Cardiac septum (tissue), 1 donor: ENCODE measurements at regions not wholly inside any gene's neighbourhood (a gene's known extent, or its start where the extent isn't known, plus 50 kb on each side); places are given as distances from the start of the nearest gene placed in this dataset.

ENCODE experiments used
- DNase-seq: peaks from one replicate; pipeline ENCODE4 v3.0.0-alpha.2; 2020; ENCODE audit warnings: low spot score
- intact Hi-C: fragments of 100-400 bp; cut with DNase I; formaldehyde crosslinking; loops from one replicate; pipeline ENCODE4 v1.14.0; 2022
- donor health status: DM: no; HTN: no; CAD: no.

DNA sequence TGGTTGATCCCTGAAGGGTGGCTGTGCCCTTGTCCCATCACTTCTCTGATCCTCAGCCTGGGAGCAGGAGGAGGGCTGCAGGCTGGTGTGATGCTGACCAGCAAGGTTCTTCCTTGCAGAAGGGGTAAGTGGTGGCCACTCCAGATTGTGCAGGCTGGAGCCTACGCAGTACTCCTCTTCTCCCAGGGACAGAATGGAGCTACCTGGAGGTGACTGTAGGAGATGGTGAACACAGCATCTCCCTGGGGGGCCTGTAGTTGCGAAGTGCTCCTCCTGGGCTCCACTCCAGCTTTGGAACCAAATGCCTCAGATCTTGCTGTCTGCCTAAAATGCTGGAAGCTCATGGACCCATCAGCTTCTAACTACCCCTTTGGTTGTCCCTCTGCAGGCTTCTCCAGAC is 323.6 kb upstream of the PODXL start:
- intact Hi-C loops: no loop called here

DNA sequence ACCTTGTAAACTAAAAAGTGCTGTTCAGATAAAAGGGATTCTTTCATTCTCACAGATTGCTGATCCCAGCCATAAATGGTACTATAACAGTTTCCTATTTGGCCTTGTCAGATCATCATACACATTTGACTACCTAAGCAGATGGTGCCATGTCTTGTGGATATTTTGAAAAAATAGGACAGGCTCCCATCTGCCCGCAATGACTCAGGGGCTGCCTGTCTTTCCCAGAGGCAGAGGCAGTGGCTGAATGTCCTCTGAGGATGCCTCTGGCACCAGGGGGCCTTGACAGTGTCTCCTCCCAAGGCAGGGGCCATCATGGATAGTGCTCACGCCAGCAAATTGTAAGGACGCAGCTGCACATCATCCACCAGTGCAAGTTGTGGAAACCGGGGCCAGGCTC is 323.0 kb upstream of the PODXL start:
- no peak for DNase-seq
- intact Hi-C loops: no loop called here

More for the DNA sequence above, 323.6 kb upstream of the PODXL start:
- no peak for DNase-seq

DNA sequence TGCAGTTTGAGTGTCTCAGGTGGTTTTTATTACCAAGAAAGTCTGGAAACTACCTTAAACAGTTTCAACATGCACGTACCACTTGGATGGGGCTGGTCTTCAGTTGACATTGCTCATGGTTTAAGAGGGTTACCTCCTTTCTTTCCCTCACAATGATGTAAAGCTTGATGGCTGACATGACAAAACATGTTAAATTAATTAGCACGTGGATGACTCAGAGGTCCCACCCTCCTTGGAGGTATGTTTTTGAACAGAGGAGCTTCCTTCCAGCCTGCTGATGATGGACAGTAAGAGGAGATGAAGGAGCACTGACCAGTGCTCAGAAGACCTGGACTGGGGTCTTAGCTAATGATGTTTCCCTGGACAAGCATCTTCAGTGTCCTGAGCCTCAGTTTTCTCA is 322.3 kb upstream of the PODXL start:
- DNase-seq: no peak
- intact Hi-C loops: no loop called here

DNA sequence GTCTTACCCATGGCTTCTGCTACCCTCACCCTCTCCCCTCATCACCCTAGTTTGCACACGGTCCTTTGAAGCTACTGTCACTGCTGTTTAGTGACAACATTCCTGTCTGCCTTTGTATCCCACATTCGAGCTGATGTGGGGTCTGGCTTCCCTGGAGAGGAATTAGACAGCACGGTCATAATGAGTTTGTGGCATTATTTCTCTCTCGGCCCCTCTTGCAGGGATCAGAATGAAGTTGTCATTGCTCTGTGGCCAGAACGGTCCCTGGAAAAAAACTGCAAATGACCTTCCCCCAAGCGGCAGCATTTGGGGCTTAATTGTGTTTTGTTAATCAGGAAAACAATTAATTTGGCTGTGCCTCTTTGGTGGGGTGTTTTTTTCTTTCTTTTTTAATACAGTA is 317.2 kb upstream of the PODXL start:
- intact Hi-C loops: no loop called here
- no peak for DNase-seq

DNA sequence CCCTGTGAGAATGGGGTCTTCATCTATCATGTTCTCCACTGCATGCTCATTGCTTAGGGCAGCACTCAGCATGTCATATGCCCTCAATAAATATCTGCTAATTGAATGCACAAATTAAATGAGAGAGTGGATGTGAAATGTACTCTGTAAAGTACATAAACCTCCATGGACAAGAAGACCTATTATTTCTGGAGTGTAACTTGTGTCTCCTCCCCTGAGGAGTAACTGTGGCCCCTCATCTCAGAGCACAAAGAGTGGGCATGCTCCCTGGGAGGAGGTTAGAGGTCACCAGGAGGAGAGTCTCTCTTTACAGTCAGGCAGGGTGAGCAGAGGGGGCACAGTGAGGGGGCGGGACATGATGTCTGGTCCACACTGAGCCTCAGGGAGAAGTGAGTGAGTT is 313.6 kb upstream of the PODXL start:
- no peak for DNase-seq
- intact Hi-C loops: no loop called here

DNA sequence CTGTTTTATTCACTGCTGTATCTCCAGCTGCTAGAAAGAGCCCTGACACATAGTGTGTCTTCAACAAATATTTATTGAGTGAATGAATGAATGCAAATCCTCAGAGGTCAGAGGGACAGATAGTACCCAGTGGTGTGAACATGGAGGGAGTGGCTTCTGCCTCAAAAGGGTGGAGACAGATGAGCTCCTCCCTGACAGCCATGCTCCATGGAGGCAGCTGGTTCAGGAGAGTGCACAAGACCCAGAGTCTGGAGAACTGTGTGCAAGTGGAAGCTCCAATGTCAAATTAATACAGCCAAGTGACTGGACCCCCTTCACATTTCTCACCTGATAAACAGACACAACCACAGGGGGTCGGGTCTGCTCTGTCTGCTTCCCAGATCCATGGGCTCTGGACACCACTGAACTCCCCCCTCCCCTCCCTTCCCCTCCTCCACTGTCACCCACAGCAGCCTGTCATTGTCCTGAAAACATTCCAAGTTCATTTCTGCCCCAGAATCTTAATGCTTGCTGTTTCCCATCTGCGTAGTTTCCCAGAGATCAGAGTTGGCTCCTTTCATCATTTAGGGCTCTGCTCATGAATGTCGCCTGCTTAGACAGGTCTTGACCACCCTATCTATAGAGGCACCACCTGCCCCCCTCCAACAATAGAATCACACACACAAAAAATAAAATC is 312.9 kb upstream of the PODXL start:
- intact Hi-C loops: no loop called here
- no peak for DNase-seq

DNA sequence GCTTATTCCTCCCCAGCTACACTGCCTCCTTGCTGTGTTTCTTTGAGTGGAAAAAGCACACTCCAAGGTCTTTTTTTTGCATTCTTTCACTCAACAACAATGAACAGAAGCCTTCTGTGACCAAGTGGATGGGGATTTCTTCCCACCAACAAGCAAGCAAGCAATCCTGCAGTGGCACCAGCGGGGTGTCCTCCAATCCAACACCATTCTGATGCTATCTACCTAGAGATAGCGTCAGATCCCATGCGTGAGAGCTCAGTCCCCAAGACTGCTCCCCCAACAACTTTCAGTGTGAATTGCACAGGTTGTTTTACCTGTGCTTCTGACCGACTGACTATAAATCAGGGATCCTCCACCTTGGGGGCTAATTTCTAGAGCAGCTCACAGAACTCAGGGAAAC is 311.0 kb upstream of the PODXL start:
- intact Hi-C loops: no loop called here
- no peak for DNase-seq

DNA sequence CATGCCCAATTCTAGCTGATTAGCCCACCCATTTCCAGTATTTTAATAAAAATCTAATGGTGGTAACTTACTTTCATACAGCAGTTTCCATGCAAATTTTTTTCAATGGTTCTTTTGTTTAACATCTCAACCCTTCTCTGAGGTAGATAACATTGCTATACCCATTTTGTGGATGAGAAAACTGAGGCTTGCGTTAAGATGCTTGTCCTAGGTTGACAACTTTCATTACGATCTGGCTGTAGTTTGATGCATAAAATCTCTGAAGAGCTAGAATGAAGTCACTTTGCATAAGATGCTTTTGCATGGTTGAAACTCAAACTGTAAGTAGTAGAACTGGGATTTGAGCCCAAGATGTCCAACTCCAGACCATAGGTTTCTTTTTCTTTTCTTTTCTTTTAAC is 309.5 kb upstream of the PODXL start:
- no peak for DNase-seq
- intact Hi-C loops: no loop called here

DNA sequence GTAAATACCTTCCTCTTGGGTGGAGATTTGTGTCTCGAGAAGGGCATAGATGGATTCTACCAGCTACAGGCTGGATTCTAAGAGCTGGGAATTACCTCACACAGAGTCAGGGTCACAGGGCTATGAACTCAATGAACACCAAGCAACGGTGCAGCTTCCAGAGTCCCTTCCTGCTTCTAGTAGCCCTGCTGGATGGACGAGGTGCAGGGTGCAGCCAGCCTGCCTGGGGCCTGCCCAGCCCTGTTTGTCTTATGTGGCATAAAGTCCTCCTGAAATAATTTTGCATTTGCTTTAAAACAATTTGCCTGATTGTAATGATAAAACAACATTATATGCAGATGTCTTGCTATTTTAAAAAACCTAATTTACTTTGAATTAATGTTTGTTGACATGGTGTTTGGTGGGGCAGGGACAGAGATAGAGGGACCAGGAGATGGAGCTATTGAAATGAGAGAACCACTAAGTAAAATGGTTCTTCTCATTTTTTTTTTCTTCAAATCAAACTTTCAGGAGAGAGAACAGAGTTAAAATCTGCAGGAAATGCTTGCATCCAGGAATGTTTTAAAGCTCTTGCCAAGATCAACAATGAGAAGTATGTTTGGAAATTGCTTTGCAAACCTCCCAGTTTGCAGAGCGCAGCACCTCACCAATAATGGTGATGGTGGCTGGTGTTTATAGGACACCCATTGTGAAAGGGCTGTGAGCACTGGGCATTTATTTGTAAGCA is 305.4 kb upstream of the PODXL start:
- no peak for DNase-seq
- intact Hi-C loops: no loop called here

DNA sequence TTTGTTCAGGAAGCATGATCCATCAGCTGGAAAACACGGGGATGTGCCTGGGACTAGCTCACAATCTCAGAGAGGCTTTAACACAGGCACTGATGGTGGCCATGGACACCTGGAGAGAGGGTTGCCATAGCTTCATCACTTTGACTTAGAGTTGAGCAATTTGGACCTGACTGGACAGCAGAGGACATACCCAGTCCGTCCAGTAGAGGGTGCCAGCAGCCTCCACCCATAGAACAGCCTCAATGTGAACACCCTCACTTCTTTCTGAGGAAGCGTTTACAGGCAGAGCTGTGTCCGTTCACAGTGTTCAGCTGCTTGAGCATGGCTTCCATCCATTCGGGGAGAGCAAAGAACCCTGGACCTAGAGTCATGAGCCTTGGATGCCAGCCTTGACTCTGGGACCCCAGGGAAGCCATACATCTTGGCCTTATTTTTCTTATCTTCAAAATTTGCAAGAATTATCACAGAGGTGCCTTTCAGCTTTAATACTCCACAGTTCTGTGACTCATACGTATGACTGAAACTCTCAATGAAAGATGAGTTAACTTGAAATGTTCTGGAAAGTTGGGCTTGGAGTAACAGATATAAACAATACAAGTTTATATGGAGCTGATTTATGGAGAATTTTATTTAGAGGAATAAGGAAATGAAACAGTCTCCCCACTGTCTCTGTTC is 302.9 kb upstream of the PODXL start:
- DNase-seq: no peak
- intact Hi-C loops: no loop called here

DNA sequence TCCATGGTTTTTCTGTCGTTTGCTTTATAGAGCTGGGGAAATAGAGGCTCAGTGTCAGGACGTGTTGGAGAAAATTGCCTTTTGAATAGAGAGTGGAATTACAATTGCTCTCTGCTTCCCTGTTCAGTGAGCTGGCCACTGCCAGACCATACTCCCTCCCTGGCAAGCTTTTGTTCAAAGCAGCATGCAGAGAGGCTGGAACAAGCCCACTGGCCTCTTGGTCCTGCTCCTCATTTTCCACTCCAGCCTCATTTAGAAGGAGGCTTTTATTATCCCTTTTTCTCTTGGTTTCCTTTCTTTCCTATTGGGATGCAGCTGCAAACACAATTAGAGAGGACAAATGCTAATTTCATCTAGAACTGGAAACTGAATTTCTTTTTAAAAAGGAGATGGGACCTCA is 302.2 kb upstream of the PODXL start:
- intact Hi-C loops: no loop called here
- no peak for DNase-seq

DNA sequence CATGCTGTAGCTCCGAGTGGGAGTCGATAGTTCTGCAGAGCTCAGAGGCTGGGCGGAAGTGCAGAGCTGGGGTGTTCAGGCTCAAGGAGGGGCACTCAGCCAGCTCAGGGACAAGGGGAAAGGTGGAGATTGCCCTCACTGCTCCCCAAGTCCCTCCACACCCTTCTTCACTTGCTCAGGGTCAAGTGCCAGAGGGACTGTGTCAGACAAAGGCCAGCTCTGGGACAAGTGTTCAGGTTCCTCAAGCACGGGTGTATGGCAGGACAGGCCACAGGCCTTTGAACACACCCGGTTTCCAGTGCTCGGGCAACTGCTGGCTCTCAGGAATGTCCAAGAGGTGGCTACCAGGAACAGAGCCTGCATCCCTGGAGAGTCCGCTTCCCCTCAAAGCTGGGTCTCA is 293.0 kb upstream of the PODXL start:
- intact Hi-C loops: no loop called here
- peak; percentile 67 for DNase-seq

DNA sequence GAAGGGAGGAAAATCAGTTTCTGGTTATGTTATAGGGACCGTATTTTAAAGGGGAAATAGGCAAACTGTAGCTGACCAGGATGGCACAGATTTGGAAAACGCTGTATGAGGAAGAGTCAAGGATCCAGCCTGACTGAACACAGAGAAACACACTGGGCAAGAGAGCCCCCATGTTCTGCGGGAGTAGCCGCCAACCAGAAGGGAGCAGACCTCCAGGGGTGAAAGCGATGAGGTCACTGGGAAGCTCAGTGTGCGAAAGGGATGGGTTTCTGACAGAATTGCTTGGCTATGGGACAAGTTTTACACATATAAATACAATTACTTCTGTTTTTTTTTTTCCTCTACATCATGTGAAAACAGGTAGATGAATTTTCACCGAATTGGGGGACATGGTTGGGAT is 291.6 kb upstream of the PODXL start:
- intact Hi-C loops: no loop called here
- DNase-seq: peak; percentile 19

DNA sequence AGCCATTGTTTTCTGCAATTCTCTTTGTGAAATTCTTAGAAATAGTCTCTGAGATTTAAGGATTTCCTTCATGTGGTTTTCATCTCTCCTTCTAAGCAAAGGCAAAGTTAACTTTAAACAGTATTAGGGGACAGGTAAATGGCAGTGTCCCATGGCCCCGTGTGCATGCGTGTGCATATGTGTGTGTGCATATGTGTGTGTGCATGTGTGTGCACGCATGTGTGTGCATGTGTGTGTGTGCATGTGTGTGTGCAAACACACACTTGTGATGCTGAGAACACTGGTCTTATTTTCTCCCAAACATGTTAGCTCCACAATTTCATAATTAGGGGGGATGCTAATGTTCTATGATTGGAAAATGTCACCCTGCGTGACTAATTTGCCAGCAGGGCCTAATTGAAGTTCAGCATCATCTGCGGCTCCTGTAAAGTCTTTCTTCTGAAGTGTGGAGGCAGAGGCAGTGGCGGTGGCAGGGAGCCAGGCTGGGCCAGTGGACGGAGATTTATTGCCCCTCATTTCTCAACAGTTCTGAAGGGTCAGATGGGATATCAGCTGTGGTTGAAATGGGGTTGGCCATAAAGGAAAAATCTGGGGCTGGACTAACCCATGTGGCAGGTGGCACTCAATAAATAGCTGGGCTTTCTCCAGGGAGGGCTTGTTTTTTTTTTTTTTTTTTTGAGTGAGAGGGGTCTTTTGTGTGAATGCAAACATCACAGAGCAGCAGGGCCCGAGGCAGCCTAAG is 289.3 kb upstream of the PODXL start:
- peak; percentile 24 for DNase-seq
- intact Hi-C loops: no loop called here

DNA sequence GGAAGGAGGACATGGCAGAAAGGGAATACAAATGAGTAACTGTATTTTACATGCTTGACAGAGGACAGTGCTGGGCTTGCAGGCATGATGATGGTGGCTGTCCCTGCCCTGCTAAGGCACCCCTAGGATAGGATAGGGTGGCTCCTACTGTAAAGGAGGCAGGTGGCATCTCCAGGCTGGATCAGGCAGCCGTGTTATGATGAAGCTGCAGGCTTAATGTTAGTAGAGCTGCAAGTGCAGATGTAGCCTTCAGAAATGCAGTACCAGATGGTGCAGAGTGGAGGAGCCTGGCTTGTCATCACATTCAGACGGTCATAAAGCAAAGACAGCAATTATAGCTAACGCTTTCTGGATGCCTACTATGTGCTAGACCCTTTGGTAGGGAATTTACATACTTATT is 287.9 kb upstream of the PODXL start:
- intact Hi-C loops: no loop called here
- no peak for DNase-seq

DNA sequence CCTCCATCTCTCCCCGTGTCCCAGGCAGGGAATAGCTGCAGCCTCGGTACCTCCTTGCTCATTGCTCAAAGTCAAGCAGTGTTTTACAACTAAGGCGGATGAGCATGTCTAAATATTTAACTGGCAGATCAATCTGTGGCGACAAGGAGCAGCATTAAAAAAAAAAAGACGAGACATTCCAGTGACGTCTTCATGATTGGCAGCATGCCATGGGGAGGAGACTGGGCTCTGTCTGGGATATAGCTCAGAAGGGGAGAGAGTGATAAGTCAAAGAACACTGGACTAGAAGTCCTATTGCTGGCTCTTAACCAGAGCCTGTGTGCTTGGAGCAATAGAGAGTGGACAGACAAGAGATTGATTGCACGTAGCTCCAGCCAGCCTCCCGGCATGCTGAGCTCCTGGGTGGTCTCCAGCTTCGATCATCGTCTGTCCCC is 287.5 kb upstream of the PODXL start:
- intact Hi-C loops: no loop called here
- no peak for DNase-seq

DNA sequence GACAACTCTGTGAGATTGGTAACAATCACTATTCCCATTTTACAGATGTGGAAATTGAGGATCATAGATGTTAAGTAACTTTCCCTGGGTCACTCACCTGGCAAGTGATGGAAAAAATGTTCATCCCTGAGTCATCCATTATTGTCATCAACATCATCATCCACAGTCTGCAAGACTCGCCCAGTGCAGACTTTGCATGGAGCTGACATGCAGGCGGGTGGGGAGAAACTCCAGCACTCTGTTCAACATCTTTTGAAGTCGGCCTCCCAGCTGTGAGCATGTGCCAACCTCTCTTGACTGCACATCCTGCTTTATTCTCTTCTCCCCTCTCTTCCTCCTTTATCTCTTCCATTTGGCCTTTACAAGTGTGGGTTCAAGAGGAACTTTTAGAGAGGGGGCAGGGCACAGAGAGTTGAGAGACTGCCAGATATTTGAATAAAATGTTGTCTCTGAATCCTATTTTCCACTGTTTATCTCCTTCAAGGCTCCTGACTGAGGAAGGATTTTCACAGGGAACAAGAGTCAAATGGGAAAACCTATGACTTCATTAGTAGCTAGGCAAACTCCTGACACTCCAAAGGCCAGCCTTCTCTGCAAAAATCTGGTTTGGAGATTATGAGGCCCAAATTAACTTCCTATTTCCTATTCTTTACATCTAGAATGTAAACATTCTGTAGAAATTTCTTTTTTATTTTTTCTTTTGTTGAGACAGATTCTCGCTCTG is 283.7 kb upstream of the PODXL start:
- intact Hi-C loops: no loop called here
- DNase-seq: no peak

DNA sequence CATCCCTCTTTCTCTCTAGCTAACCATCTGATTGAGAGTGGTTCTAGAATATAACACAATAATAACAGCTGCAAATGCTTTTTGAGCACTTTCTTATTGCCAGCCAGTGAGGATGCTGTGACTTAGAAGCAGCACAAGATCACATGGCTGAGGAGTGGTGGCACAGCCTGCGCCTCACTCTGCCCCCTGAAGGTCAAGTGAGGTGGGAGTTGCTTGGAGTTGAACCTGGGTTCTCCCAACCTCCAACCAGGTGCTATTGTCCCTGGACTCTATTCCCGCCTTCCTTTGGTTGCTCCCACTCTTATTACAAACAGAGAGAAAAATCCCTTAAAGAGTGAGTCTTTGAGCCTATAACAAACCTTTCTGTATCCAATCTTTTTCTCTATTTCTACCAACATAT is 280.3 kb upstream of the PODXL start:
- intact Hi-C loops: no loop called here
- no peak for DNase-seq

DNA sequence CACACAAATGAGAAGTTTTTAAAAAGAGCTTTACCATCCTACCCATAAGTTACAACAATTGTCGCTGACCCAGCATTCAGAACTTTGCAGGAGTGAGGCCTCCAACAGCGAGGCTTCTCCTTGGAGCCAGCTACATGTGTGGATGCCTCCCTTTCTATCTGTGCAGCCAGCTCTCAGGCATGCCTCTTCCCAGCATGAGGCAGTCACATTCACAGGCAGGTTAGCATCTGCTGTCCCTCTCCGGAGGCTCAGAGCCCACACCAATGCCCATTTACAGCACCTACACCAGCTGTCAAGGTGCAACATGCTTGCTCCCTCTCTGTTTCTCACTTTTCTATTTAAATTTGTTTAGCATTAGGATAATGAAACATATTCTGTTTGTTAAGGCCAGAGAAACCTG is 278.7 kb upstream of the PODXL start:
- DNase-seq: no peak
- intact Hi-C loops: no loop called here

DNA sequence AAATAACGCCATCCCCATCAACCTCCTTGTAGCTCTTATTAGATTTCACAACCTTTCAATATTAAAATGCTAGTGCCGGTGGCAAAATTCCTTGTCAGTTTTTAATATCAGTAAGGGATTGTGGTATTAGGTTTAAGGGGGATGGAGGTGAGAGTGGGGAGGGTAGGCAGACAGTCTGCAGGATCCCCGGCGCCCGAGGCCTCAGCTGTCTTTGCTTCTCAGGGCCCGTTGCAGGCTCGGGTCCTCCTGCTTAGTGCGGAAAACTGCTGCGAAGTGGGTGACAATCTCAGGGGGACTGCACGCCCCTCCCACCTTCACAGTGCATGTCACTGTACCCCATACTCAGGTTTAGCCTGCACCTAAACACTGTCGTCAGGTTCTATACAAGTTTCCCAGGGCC is 274.3 kb upstream of the PODXL start:
- intact Hi-C loops: no loop called here
- no peak for DNase-seq
